ENCODE measurements at regions not wholly inside any gene's neighbourhood (a gene's known extent, or its start where the extent isn't known, plus 50 kb on each side); places are given as distances from the start of the nearest gene placed in this dataset.

GRCh38 chrX:82912382-82912781 lies 595.7 kb upstream of the POU3F4 start:
- no peak for DNase-seq
- TF ChIP-seq POLR2A (IDR thresholded peaks at IDR 0.05) (no peak), CTCF (IDR thresholded peaks at IDR 0.05) (no peak)
- H3K4me3 ChIP-seq: no peak overlapping the region
- no peaks in the 10 kb centered on the region for H3K36me3 ChIP-seq
- no peak overlapping the region for H3K27ac ChIP-seq
- no peaks in the 10 kb centered on the region for H3K9me3 ChIP-seq
- WGBS, 4 donors: 25 to 35% (median 31%) methylated on average over 3 of the region's 3 CpGs
- no peaks in the 10 kb centered on the region for H3K27me3 ChIP-seq
- no peaks in the 10 kb centered on the region for H3K4me1 ChIP-seq
- intact Hi-C loops (cut with DNase I): no loop called here
- ATAC-seq: no peak

GRCh38 chrX:82934980-82935379 lies 573.1 kb upstream of the POU3F4 start:
- H3K9me3 ChIP-seq: peaks cover 0 to 8% (median 0%) of the 10 kb centered on the region in 12 donors
- H3K4me3 ChIP-seq: no peak overlapping the region
- TF ChIP-seq CTCF (IDR thresholded peaks at IDR 0.05) (no peak), POLR2A (IDR thresholded peaks at IDR 0.05) (no peak)
- H3K36me3 ChIP-seq: no peaks in the 10 kb centered on the region
- ATAC-seq (no peak), DNase-seq (no peak)
- H3K27me3 ChIP-seq: no peaks in the 10 kb centered on the region
- no peak overlapping the region for H3K27ac ChIP-seq
- H3K4me1 ChIP-seq: no peaks in the 10 kb centered on the region
- intact Hi-C loops (cut with DNase I): no loop called here

- TF ChIP-seq POLR2A (IDR thresholded peaks at IDR 0.05): no peak
- no peak for TF ChIP-seq CTCF (IDR thresholded peaks at IDR 0.05)
- no peak overlapping the region for H3K27ac ChIP-seq
- H3K27me3 ChIP-seq: peaks cover 0 to 3% (median 0%) of the 10 kb centered on the region in 9 donors
- H3K36me3 ChIP-seq: no peaks in the 10 kb centered on the region
- ATAC-seq (no peak), DNase-seq (no peak)
- intact Hi-C loops (cut with DNase I): no loop called here
- H3K4me1 ChIP-seq: no peaks in the 10 kb centered on the region
- no peak overlapping the region for H3K4me3 ChIP-seq
- H3K9me3 ChIP-seq: peaks cover 0 to 17% (median 0%) of the 10 kb centered on the region in 12 donors
- WGBS, 4 donors: 60 to 78% (median 70%) methylated on average over 3 of the region's 3 CpGs
Measured at GRCh38 chrX:82945332-82945731, 562.8 kb upstream of the POU3F4 start.

- ATAC-seq: no peak
- TF ChIP-seq CTCF (IDR thresholded peaks at IDR 0.05) (no peak), POLR2A (IDR thresholded peaks at IDR 0.05) (no peak)
- Histone ChIP-seq H3K4me3 (no peak overlapping the region), H3K27ac (no peak overlapping the region), H3K27me3 (no peaks in the 10 kb centered on the region), H3K4me1 (no peaks in the 10 kb centered on the region), H3K9me3 (no peaks in the 10 kb centered on the region), H3K36me3 (no peaks in the 10 kb centered on the region)
- 0 to 17% (median 11%) methylated on average over 1 to 3 of the region's 3 CpGs for WGBS, 4 donors
- no peak for DNase-seq
- intact Hi-C loops (cut with DNase I): no loop called here
Measured at GRCh38 chrX:82961129-82961528, 547.0 kb upstream of the POU3F4 start.

Measured in heart left ventricle (tissue), 16 donors.